ENCODE measurements at regions not wholly inside any gene's neighbourhood (a gene's known extent, or its start where the extent isn't known, plus 50 kb on each side); places are given as distances from the start of the nearest gene placed in this dataset.

DNA sequence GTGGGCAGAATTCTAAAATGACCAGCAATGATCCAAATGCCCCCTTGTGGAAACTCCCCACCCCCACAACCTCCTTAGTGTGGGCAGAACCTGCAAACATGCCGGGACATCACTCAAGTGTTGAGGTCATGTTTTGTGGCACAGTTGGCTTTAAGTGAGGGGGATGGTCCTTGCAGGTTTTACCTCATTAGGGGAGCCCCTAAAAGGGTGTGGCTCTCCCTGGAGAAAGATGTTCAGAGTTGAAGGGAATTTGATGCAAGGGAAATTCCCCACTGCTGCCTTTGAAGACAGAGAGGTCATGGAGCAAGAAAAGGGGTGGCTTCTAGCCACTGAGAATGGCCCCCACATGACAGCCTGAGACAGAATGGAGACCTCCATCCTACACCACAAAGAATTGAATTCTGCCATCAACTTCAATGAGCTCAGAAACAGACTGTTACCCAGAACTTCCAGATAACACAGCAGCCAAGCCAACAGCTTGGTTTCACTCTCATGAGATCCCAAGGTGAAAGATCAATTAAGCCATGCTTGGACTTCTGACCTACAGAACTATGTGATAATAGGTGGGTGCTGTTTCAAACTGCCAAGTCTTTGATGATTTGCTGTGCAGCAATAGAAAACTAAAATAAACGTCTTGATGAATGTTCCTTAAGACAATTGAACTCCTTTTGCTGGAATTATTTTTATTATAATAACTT, 103.4 kb downstream of the MED10 start:
- Histone ChIP-seq H3K27me3 (ENCODE audit: control insufficient read depth in 2 of 2, insufficient read depth in 2 of 2, low read length in 2 of 2) (no peaks in the 10 kb centered on the region), H3K4me1 (ENCODE audit: control insufficient read depth in 2 of 2, insufficient read depth in 2 of 2, low read length in 2 of 2) (no peaks in the 10 kb centered on the region), H3K9me3 (ENCODE audit: control insufficient read depth in 2 of 2, low read length in 2 of 2) (peaks cover 0 to 2% of the 10 kb centered on the region in 2 donors), H3K36me3 (ENCODE audit: control insufficient read depth in 2 of 2, insufficient read depth in 2 of 2, low read length in 2 of 2) (no peaks in the 10 kb centered on the region), H3K4me3 (ENCODE audit: low read length in 2 of 2) (no peak overlapping the region), H3K27ac (ENCODE audit: low read depth in 2 of 2, low read length in 2 of 2) (no peak overlapping the region), H3K9ac (ENCODE audit: low read depth in 1 of 2, low read length in 2 of 2) (no peak overlapping the region)

GRCh38 chr5:6273749-6274148, 104.6 kb downstream of the MED10 start:
- H3K9me3 ChIP-seq (ENCODE audit: control insufficient read depth in 2 of 2, low read length in 2 of 2) = peaks cover 0 to 2% of the 10 kb centered on the region in 2 donors
- H3K4me3 ChIP-seq (ENCODE audit: low read length in 2 of 2) = no peak overlapping the region
- no peaks in the 10 kb centered on the region for H3K36me3 ChIP-seq (ENCODE audit: control insufficient read depth in 2 of 2, insufficient read depth in 2 of 2, low read length in 2 of 2)
- H3K27me3 ChIP-seq (ENCODE audit: control insufficient read depth in 2 of 2, insufficient read depth in 2 of 2, low read length in 2 of 2) = no peaks in the 10 kb centered on the region
- no peaks in the 10 kb centered on the region for H3K4me1 ChIP-seq (ENCODE audit: control insufficient read depth in 2 of 2, insufficient read depth in 2 of 2, low read length in 2 of 2)
- H3K9ac ChIP-seq (ENCODE audit: low read depth in 1 of 2, low read length in 2 of 2) = no peak overlapping the region
- no peak overlapping the region for H3K27ac ChIP-seq (ENCODE audit: low read depth in 2 of 2, low read length in 2 of 2)

- no peak overlapping the region for H3K27ac ChIP-seq (ENCODE audit: low read depth in 2 of 2, low read length in 2 of 2)
- peaks cover 0 to 2% of the 10 kb centered on the region in 2 donors for H3K9me3 ChIP-seq (ENCODE audit: control insufficient read depth in 2 of 2, low read length in 2 of 2)
- no peaks in the 10 kb centered on the region for H3K36me3 ChIP-seq (ENCODE audit: control insufficient read depth in 2 of 2, insufficient read depth in 2 of 2, low read length in 2 of 2)
- H3K4me3 ChIP-seq (ENCODE audit: low read length in 2 of 2) = no peak overlapping the region
- no peak overlapping the region for H3K9ac ChIP-seq (ENCODE audit: low read depth in 1 of 2, low read length in 2 of 2)
- no peaks in the 10 kb centered on the region for H3K27me3 ChIP-seq (ENCODE audit: control insufficient read depth in 2 of 2, insufficient read depth in 2 of 2, low read length in 2 of 2)
- no peaks in the 10 kb centered on the region for H3K4me1 ChIP-seq (ENCODE audit: control insufficient read depth in 2 of 2, insufficient read depth in 2 of 2, low read length in 2 of 2)
Measured at GRCh38 chr5:6273090-6273735, 105.1 kb downstream of the MED10 start.

DNA sequence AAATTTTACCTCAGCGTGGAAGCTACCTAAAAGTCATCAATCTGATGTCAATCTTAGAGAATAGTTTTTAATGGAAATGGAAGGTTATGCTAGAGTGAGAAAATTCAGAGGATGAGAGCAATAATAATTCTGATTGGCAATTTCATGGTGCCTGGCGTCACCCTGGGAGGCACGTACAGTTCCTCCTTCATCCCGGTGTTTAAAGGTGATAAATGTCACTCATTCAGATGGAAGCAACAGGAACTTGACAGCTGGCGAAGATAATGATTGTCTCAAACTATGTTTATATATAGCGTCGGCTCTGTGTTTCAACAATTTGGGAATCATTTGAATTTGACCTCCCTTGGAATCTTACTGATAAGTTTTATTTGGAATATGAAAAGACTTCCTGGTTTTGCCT, 108.4 kb downstream of the MED10 start:
- Histone ChIP-seq H3K4me1 (ENCODE audit: control insufficient read depth in 2 of 2, insufficient read depth in 2 of 2, low read length in 2 of 2) (no peaks in the 10 kb centered on the region), H3K27ac (ENCODE audit: low read depth in 2 of 2, low read length in 2 of 2) (no peak overlapping the region), H3K9me3 (ENCODE audit: control insufficient read depth in 2 of 2, low read length in 2 of 2) (peaks cover 0 to 2% of the 10 kb centered on the region in 2 donors), H3K36me3 (ENCODE audit: control insufficient read depth in 2 of 2, insufficient read depth in 2 of 2, low read length in 2 of 2) (no peaks in the 10 kb centered on the region), H3K9ac (ENCODE audit: low read depth in 1 of 2, low read length in 2 of 2) (no peak overlapping the region), H3K27me3 (ENCODE audit: control insufficient read depth in 2 of 2, insufficient read depth in 2 of 2, low read length in 2 of 2) (no peaks in the 10 kb centered on the region), H3K4me3 (ENCODE audit: low read length in 2 of 2) (no peak overlapping the region)

GRCh38 chr5:6266671-6267197, 111.6 kb downstream of the MED10 start:
- Histone ChIP-seq H3K27me3 (ENCODE audit: control insufficient read depth in 2 of 2, insufficient read depth in 2 of 2, low read length in 2 of 2) (no peaks in the 10 kb centered on the region), H3K9ac (ENCODE audit: low read depth in 1 of 2, low read length in 2 of 2) (no peak overlapping the region), H3K4me3 (ENCODE audit: low read length in 2 of 2) (no peak overlapping the region), H3K27ac (ENCODE audit: low read depth in 2 of 2, low read length in 2 of 2) (no peak overlapping the region), H3K36me3 (ENCODE audit: control insufficient read depth in 2 of 2, insufficient read depth in 2 of 2, low read length in 2 of 2) (no peaks in the 10 kb centered on the region), H3K4me1 (ENCODE audit: control insufficient read depth in 2 of 2, insufficient read depth in 2 of 2, low read length in 2 of 2) (no peaks in the 10 kb centered on the region), H3K9me3 (ENCODE audit: control insufficient read depth in 2 of 2, low read length in 2 of 2) (peaks cover 0 to 2% of the 10 kb centered on the region in 2 donors)

GRCh38 chr5:6264394-6264793, 114.0 kb downstream of the MED10 start:
- Histone ChIP-seq H3K9me3 (ENCODE audit: control insufficient read depth in 2 of 2, low read length in 2 of 2) (no peaks in the 10 kb centered on the region), H3K27me3 (ENCODE audit: control insufficient read depth in 2 of 2, insufficient read depth in 2 of 2, low read length in 2 of 2) (no peaks in the 10 kb centered on the region), H3K4me3 (ENCODE audit: low read length in 2 of 2) (no peak overlapping the region), H3K27ac (ENCODE audit: low read depth in 2 of 2, low read length in 2 of 2) (no peak overlapping the region), H3K36me3 (ENCODE audit: control insufficient read depth in 2 of 2, insufficient read depth in 2 of 2, low read length in 2 of 2) (no peaks in the 10 kb centered on the region), H3K4me1 (ENCODE audit: control insufficient read depth in 2 of 2, insufficient read depth in 2 of 2, low read length in 2 of 2) (no peaks in the 10 kb centered on the region), H3K9ac (ENCODE audit: low read depth in 1 of 2, low read length in 2 of 2) (no peak overlapping the region)

GRCh38 chr5:6262651-6263363, 115.5 kb downstream of the MED10 start:
- Histone ChIP-seq H3K27me3 (ENCODE audit: control insufficient read depth in 2 of 2, insufficient read depth in 2 of 2, low read length in 2 of 2) (no peaks in the 10 kb centered on the region), H3K4me1 (ENCODE audit: control insufficient read depth in 2 of 2, insufficient read depth in 2 of 2, low read length in 2 of 2) (no peaks in the 10 kb centered on the region), H3K36me3 (ENCODE audit: control insufficient read depth in 2 of 2, insufficient read depth in 2 of 2, low read length in 2 of 2) (no peaks in the 10 kb centered on the region), H3K9me3 (ENCODE audit: control insufficient read depth in 2 of 2, low read length in 2 of 2) (no peaks in the 10 kb centered on the region), H3K4me3 (ENCODE audit: low read length in 2 of 2) (no peak overlapping the region), H3K27ac (ENCODE audit: low read depth in 2 of 2, low read length in 2 of 2) (no peak overlapping the region), H3K9ac (ENCODE audit: low read depth in 1 of 2, low read length in 2 of 2) (no peak overlapping the region)

GRCh38 chr5:6261668-6262067, 116.7 kb downstream of the MED10 start:
- Histone ChIP-seq H3K4me3 (ENCODE audit: low read length in 2 of 2) (no peak overlapping the region), H3K27me3 (ENCODE audit: control insufficient read depth in 2 of 2, insufficient read depth in 2 of 2, low read length in 2 of 2) (no peaks in the 10 kb centered on the region), H3K27ac (ENCODE audit: low read depth in 2 of 2, low read length in 2 of 2) (no peak overlapping the region), H3K9ac (ENCODE audit: low read depth in 1 of 2, low read length in 2 of 2) (no peak overlapping the region), H3K9me3 (ENCODE audit: control insufficient read depth in 2 of 2, low read length in 2 of 2) (no peaks in the 10 kb centered on the region), H3K4me1 (ENCODE audit: control insufficient read depth in 2 of 2, insufficient read depth in 2 of 2, low read length in 2 of 2) (no peaks in the 10 kb centered on the region), H3K36me3 (ENCODE audit: control insufficient read depth in 2 of 2, insufficient read depth in 2 of 2, low read length in 2 of 2) (no peaks in the 10 kb centered on the region)

DNA sequence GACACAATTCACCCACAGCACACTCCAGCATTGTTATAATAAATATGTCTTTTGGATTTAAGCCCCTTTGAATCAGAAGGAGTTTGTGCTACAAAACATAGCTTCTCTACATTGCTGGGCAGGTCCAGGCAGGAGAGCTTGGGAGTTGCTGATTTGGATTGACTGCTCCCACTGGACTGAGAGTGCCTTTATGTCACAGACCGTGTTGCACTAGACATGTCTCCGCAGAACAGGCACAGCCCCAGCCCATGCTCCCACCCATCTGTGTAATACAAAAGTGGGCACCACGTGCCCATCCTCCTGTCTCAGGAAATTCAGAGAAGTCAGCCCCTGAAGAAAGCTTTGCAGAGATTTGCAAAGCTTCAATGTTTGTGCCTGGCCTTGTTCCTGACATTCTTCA, 117.1 kb downstream of the MED10 start:
- Histone ChIP-seq H3K27me3 (ENCODE audit: control insufficient read depth in 2 of 2, insufficient read depth in 2 of 2, low read length in 2 of 2) (no peaks in the 10 kb centered on the region), H3K4me1 (ENCODE audit: control insufficient read depth in 2 of 2, insufficient read depth in 2 of 2, low read length in 2 of 2) (no peaks in the 10 kb centered on the region), H3K9me3 (ENCODE audit: control insufficient read depth in 2 of 2, low read length in 2 of 2) (no peaks in the 10 kb centered on the region), H3K4me3 (ENCODE audit: low read length in 2 of 2) (no peak overlapping the region), H3K36me3 (ENCODE audit: control insufficient read depth in 2 of 2, insufficient read depth in 2 of 2, low read length in 2 of 2) (no peaks in the 10 kb centered on the region), H3K27ac (ENCODE audit: low read depth in 2 of 2, low read length in 2 of 2) (no peak overlapping the region), H3K9ac (ENCODE audit: low read depth in 1 of 2, low read length in 2 of 2) (no peak overlapping the region)

DNA sequence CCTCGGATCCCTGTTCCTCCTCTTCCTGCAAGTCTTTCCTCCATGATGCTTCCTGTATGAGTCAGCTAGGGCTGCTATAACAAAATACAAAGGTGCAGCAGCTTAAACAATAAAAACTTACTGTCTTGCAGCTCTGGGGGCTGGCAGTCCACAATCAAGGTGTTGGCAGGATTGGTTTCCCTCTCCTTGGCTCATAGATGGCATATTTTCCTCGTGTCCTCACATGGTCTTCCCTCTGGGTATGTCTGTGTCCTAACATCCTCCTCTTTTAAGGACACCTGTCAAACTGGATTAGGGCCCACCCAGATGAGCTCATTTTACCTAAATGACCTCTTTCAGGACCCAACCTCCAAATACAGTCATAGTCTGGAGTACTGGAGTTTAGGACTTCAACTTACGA, 117.5 kb downstream of the MED10 start:
- no peak overlapping the region for H3K27ac ChIP-seq (ENCODE audit: low read depth in 2 of 2, low read length in 2 of 2)

More for the DNA sequence above, 117.5 kb downstream of the MED10 start:
- Histone ChIP-seq H3K9me3 (ENCODE audit: control insufficient read depth in 2 of 2, low read length in 2 of 2) (no peaks in the 10 kb centered on the region), H3K4me1 (ENCODE audit: control insufficient read depth in 2 of 2, insufficient read depth in 2 of 2, low read length in 2 of 2) (no peaks in the 10 kb centered on the region), H3K36me3 (ENCODE audit: control insufficient read depth in 2 of 2, insufficient read depth in 2 of 2, low read length in 2 of 2) (no peaks in the 10 kb centered on the region), H3K27me3 (ENCODE audit: control insufficient read depth in 2 of 2, insufficient read depth in 2 of 2, low read length in 2 of 2) (no peaks in the 10 kb centered on the region), H3K9ac (ENCODE audit: low read depth in 1 of 2, low read length in 2 of 2) (no peak overlapping the region), H3K4me3 (ENCODE audit: low read length in 2 of 2) (no peak overlapping the region)

Measured in mucosa of rectum (tissue), 2 donors.